Ovary (tissue), 3 donors: ENCODE measurements at regions not wholly inside any gene's neighbourhood (a gene's known extent, or its start where the extent isn't known, plus 50 kb on each side); places are given as distances from the start of the nearest gene placed in this dataset.

Experiments used
- POLR2A ChIP-seq: fragments of 450-650 bp; IDR thresholded peaks from one replicate; pipeline ENCODE4 v1.6.1; 2017; ENCODE audit warnings: antibody characterized with exemption, mild to moderate bottlenecking, moderate library complexity
- TF ChIP-seq, protein P1 (sequence below), 3 donors: fragments of 450-650 bp in 2 of 3; fragments of 200-600 bp in 1 of 3; IDR thresholded peaks; one replicate each; pipeline versions ENCODE4 v1.5.1 to v1.8.0; 2016 to 2022; ENCODE audit warnings: antibody characterized with exemption in 3 of 3, mild to moderate bottlenecking in 1 of 3
- donor health status: DM: no; HTN: no; CAD: no.

DNA sequence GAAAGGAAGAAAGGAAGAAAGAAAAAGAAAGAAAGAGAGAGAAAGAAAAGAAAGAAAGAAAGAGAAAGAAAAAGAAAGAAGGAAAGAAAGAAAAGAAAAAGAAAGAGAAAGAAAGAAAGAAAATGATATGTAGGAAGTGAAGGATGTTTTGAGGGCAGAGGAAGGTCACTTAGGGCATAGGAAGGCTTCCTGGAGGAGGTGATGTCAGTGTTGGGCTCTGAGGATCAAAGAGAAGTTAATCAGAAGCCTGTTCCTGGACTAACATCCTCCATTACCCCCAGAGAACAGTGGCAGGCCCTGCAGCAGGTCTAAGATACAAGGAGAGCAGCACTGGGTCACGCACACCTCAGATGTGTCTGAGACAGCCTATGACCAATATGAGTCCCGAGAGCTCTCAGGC is 54.7 kb upstream of the CALN1 start:
- TF ChIP-seq, protein P1, sequence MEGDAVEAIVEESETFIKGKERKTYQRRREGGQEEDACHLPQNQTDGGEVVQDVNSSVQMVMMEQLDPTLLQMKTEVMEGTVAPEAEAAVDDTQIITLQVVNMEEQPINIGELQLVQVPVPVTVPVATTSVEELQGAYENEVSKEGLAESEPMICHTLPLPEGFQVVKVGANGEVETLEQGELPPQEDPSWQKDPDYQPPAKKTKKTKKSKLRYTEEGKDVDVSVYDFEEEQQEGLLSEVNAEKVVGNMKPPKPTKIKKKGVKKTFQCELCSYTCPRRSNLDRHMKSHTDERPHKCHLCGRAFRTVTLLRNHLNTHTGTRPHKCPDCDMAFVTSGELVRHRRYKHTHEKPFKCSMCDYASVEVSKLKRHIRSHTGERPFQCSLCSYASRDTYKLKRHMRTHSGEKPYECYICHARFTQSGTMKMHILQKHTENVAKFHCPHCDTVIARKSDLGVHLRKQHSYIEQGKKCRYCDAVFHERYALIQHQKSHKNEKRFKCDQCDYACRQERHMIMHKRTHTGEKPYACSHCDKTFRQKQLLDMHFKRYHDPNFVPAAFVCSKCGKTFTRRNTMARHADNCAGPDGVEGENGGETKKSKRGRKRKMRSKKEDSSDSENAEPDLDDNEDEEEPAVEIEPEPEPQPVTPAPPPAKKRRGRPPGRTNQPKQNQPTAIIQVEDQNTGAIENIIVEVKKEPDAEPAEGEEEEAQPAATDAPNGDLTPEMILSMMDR (IDR thresholded peaks at IDR 0.05) = no peak
- TF ChIP-seq POLR2A = no peak
